Muscle layer of colon (tissue), 2 donors: ENCODE measurements at regions not wholly inside any gene's neighbourhood (a gene's known extent, or its start where the extent isn't known, plus 50 kb on each side); places are given as distances from the start of the nearest gene placed in this dataset.
"Not testable (repeated sequence)": the region's sequence is repeated elsewhere in the genome, so short reads cannot be mapped to it uniquely, and the experiment has no call there.

Experiments used
- H3K27ac ChIP-seq: one replicate; pipeline ENCODE4 v1.7.0; 2013; ENCODE audit warnings: low read depth, mild to moderate bottlenecking, low read length, moderate library complexity
- H3K27me3 ChIP-seq, 2 donors: one replicate each; pipeline ENCODE4 v1.7.0; 2013; ENCODE audit warnings: low read length in 2 of 2, mild to moderate bottlenecking in 2 of 2; ENCODE audit not compliant: insufficient read depth in 2 of 2, control insufficient read depth in 1 of 2
- H3K36me3 ChIP-seq: one replicate; pipeline ENCODE4 v1.7.0; 2013; ENCODE audit warnings: mild to moderate bottlenecking, low read length; ENCODE audit not compliant: insufficient read depth
- H3K4me1 ChIP-seq: one replicate; pipeline ENCODE4 v1.7.0; 2013; ENCODE audit warnings: mild to moderate bottlenecking, low read length; ENCODE audit not compliant: insufficient read depth
- H3K4me3 ChIP-seq, 2 donors: one replicate each; pipeline ENCODE4 v1.7.0; 2013; ENCODE audit warnings: low read length in 2 of 2, low read depth in 1 of 2, mild to moderate bottlenecking in 1 of 2, moderate library complexity in 1 of 2
- H3K9ac ChIP-seq: one replicate; pipeline ENCODE4 v1.7.0; 2013; ENCODE audit warnings: low read length
- H3K9me3 ChIP-seq: one replicate; pipeline ENCODE4 v1.7.0; 2013; ENCODE audit warnings: mild to moderate bottlenecking, low read length
- donor health status: abdominal sarcoma.
- donor health status: Adenocarcinoma of cecum.

DNA sequence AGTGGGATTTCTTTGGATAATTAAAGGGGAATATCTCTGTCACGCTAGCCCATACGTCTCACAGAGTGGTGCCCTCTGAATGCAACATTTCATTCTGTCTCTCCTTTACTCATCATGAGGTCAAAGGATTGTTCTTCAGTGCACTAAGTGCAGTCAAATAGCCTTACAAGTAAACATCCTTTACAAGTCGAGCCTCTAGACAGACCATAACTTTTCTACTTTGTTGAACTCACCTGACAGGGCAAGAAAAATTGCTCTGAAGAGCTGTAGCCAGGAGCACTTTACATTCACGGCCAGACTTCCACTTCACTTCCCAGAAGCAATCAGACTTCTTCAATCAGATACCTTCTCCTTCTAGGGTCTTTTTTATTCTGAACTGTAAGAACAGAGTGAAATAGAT is 768.0 kb upstream of the TMPRSS15 start:
- no peak overlapping the region for H3K9ac ChIP-seq
- H3K27me3 ChIP-seq: no peaks in the 10 kb centered on the region
- H3K36me3 ChIP-seq: no peaks in the 10 kb centered on the region
- H3K4me1 ChIP-seq: no peaks in the 10 kb centered on the region
- H3K27ac ChIP-seq: no peak overlapping the region
- H3K4me3 ChIP-seq: no peak overlapping the region
- H3K9me3 ChIP-seq: no peaks in the 10 kb centered on the region

DNA sequence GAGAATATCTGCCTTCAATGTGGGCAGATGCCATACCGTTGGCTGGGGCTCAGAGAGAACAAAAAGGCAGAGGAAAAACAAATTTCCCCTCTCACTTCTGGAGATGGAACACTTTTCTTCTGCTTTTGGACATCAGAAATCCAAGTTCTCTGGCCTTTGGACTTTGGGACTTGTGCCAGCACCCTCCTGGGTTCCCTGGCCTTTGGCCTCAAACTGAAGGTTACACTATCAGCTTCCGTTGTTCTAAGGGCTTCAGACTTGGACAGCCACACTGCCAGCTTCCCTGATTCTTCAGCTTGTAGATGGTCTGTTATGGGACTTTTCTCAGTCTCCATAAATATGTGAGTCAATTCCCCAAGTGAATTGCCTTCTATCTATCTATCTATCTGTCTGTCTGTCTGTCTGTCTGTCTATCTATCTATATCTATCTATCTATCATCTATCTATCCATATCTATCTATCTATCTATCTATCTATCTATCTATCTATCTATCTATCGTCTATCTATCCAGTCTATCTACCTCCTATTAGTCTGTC is 778.1 kb upstream of the TMPRSS15 start:
- no peaks in the 10 kb centered on the region for H3K4me1 ChIP-seq
- H3K27ac ChIP-seq: no peak overlapping the region
- no peak overlapping the region for H3K4me3 ChIP-seq
- H3K9ac ChIP-seq: no peak overlapping the region
- H3K9me3 ChIP-seq: no peaks in the 10 kb centered on the region
- no peaks in the 10 kb centered on the region for H3K27me3 ChIP-seq
- H3K36me3 ChIP-seq: no peaks in the 10 kb centered on the region

DNA sequence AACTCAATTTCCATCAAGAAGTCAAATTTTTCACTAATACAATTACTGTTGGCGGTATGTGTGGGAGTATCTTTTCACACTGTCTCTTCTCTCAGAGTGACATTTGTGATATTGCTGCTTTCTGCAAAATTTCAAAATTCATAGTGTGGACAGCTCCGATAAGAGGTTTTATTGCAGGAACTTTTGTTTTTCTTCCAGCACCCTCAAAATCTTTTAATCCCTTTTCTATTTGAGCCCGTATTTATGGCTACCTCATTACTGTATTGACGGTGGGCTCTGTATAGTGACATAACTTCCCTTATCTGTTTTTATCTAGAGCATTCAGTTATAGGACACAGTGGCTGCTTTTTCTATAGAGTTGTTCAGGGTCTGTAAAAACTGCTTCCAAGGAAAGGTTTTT is 794.4 kb upstream of the TMPRSS15 start:
- H3K9ac ChIP-seq: no peak overlapping the region
- H3K4me3 ChIP-seq: no peak overlapping the region
- H3K27me3 ChIP-seq: no peaks in the 10 kb centered on the region
- no peaks in the 10 kb centered on the region for H3K36me3 ChIP-seq
- no peaks in the 10 kb centered on the region for H3K9me3 ChIP-seq
- H3K4me1 ChIP-seq: no peaks in the 10 kb centered on the region
- H3K27ac ChIP-seq: no peak overlapping the region

DNA sequence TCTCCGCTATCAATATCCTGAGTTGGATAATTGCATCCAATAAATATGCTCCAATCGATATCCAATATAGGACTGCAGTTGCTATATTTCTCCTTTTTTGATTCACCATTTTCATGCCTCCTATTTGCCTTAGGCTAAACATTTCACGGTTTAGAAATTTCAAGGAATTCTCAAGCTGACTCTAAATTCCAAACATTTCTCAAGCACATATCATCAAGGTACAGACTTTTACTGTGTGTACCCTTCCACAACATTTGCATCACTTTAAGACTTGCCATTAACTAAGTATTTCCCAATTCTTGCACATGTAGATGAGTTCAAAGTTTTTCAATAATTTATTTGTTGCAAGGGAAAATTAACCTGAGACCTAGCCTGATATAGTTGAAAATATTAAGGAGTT is 795.2 kb upstream of the TMPRSS15 start:
- no peak overlapping the region for H3K4me3 ChIP-seq
- H3K27ac ChIP-seq: no peak overlapping the region
- H3K36me3 ChIP-seq: no peaks in the 10 kb centered on the region
- no peak overlapping the region for H3K9ac ChIP-seq
- H3K27me3 ChIP-seq: no peaks in the 10 kb centered on the region
- no peaks in the 10 kb centered on the region for H3K9me3 ChIP-seq
- no peaks in the 10 kb centered on the region for H3K4me1 ChIP-seq

DNA sequence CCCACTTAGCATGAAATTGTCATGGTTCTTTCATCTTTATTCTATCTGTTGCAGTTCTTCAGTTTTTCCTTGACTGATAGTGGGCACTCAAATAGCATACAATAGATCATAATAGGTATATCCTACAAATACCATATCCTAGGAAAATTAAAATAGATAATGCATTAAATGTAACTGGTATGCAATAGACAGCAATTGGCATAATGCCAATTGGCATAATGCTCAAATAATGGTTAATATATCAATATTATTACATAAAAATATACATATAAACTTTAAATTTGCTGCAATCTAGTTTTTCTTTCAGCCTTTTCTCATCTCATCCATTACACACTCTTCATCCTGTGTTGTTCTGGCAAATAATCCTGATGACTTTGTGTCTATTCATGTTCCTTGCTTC is 814.6 kb upstream of the TMPRSS15 start:
- Histone ChIP-seq H3K36me3 (no peaks in the 10 kb centered on the region), H3K9me3 (no peaks in the 10 kb centered on the region), H3K4me3 (no peak overlapping the region), H3K9ac (no peak overlapping the region), H3K27ac (no peak overlapping the region), H3K4me1 (no peaks in the 10 kb centered on the region), H3K27me3 (no peaks in the 10 kb centered on the region)

DNA sequence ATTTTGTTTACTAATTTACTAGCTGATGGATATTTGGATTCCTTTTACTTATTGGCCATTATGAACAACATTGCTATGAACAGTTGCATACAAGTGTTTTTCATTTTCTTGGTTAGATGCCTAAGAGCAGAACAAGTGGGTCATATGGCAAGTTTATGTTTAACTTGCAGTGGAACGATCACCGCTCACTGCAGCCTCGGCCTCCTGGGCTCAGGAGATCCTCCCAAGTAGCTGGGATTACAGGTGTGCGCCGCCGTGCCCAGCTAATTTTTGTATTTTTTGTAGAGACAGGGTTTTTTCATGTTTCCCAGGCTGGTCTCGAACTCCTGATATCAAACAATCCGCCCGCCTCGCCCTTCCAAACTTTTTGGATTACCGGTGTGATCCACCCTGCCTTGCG is 820.5 kb upstream of the TMPRSS15 start:
- Histone ChIP-seq H3K27me3 (no peaks in the 10 kb centered on the region), H3K9ac (no peak overlapping the region), H3K4me3 (no peak overlapping the region), H3K4me1 (no peaks in the 10 kb centered on the region), H3K27ac (no peak overlapping the region), H3K36me3 (no peaks in the 10 kb centered on the region), H3K9me3 (no peaks in the 10 kb centered on the region)

DNA sequence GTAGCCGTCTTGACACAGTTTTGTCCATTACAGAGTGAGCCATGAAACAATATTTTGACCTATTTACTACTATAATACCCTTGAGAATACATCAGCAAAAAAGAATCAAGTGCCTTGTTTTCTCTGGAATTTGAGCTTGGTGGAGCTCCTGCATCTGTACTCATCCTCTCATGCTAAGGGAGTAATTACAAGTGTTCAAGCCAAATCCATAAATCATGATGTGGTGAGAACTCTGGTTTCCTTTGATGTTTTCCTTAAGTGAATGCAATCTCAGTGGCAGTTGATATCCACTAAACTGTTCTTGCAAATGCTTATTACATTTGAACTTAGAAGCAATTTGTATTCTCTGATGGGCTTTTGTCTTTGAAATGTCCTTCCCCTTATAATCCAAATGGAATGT is 824.6 kb upstream of the TMPRSS15 start:
- H3K36me3 ChIP-seq: no peaks in the 10 kb centered on the region
- no peaks in the 10 kb centered on the region for H3K27me3 ChIP-seq
- no peaks in the 10 kb centered on the region for H3K4me1 ChIP-seq
- no peak overlapping the region for H3K27ac ChIP-seq
- no peaks in the 10 kb centered on the region for H3K9me3 ChIP-seq
- H3K4me3 ChIP-seq: no peak overlapping the region
- no peak overlapping the region for H3K9ac ChIP-seq

DNA sequence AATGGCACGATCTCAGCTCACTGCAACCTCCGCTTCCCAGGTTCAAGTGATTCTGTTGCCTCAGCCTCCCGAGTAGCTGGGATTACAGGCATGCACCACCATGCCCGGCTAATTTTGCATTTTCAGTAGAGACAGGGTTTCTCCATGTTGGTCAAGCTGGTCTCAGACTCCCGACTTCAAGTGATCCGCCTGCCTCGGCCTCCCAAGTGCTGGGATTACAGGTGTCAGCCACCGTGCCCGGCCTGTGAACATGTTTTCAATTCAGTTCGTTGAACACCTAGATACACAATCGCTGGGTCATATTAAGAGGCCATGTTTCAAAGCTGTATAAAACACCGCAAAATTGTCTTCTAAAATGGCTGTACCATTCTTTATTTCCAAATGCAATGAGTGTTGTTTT is 830.3 kb upstream of the TMPRSS15 start:
- H3K27me3 ChIP-seq, H3K4me3 ChIP-seq, H3K9me3 ChIP-seq, H3K27ac ChIP-seq, H3K4me1 ChIP-seq, H3K9ac ChIP-seq, H3K36me3 ChIP-seq: not testable (repeated sequence)

DNA sequence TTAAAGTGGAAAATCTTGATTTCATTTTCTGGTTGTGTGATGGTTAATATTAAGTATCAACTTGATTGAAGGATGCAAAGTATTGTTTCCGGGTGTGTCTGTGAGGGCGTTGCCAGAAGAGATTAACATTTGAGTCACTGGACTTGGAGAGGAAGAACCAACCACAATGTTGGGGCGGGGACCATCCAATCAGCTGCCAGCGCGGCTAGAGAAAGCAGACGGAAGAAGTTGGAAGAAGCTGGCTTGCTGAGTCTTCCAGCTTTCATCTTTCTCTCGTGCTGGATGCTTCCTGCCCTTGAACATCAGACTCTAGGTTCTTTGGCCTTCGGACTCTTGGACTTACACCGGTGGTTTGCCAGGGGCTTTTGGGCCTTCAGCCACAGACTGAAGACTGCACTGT is 832.6 kb upstream of the TMPRSS15 start:
- H3K27me3 ChIP-seq: no peaks in the 10 kb centered on the region
- no peaks in the 10 kb centered on the region for H3K4me1 ChIP-seq
- H3K9ac ChIP-seq: no peak overlapping the region
- H3K9me3 ChIP-seq: no peaks in the 10 kb centered on the region
- H3K27ac ChIP-seq: no peak overlapping the region
- H3K36me3 ChIP-seq: no peaks in the 10 kb centered on the region
- H3K4me3 ChIP-seq: no peak overlapping the region

DNA sequence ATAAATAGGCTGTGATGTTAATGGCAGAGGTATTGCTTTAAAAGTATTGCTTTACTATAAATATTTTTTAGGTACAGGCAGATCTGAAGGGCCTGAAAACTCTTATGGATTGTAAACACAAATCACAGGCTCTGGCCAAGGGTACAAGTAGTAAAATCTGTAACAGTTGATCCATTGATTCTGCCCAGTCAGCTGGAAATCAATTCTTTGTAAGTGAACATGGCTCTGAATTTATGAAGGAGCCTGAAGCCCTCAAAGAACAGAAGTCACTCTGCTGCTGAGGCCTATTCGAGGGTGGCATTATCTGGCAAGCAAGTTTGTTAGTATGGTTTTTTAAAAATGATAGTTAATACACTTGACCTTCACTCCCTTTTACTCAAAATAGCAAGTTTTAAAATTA is 834.0 kb upstream of the TMPRSS15 start:
- H3K27ac ChIP-seq: no peak overlapping the region
- H3K4me1 ChIP-seq: no peaks in the 10 kb centered on the region
- no peaks in the 10 kb centered on the region for H3K9me3 ChIP-seq
- no peak overlapping the region for H3K9ac ChIP-seq
- no peak overlapping the region for H3K4me3 ChIP-seq
- no peaks in the 10 kb centered on the region for H3K27me3 ChIP-seq
- H3K36me3 ChIP-seq: no peaks in the 10 kb centered on the region

DNA sequence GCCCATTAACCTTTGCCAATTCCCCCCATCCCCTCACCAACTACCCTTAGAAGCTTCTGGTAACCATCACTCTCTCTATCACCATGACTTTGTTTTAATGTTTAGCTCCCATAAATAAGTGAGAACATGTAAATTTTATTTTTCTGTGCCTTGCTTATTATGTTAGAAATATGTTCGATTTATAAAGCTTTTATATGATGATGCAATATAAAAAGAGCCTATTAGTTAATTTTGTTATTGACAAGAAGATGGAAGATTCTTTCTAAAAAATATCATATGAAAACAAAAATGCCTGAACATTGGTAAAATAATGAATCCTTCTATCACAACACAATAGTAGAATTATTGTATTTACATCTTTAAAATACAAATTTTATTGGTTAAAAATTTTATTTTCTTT is 836.1 kb upstream of the TMPRSS15 start:
- no peaks in the 10 kb centered on the region for H3K9me3 ChIP-seq
- no peaks in the 10 kb centered on the region for H3K4me1 ChIP-seq
- H3K27me3 ChIP-seq: no peaks in the 10 kb centered on the region
- H3K27ac ChIP-seq: no peak overlapping the region
- no peaks in the 10 kb centered on the region for H3K36me3 ChIP-seq
- H3K9ac ChIP-seq: no peak overlapping the region
- no peak overlapping the region for H3K4me3 ChIP-seq

DNA sequence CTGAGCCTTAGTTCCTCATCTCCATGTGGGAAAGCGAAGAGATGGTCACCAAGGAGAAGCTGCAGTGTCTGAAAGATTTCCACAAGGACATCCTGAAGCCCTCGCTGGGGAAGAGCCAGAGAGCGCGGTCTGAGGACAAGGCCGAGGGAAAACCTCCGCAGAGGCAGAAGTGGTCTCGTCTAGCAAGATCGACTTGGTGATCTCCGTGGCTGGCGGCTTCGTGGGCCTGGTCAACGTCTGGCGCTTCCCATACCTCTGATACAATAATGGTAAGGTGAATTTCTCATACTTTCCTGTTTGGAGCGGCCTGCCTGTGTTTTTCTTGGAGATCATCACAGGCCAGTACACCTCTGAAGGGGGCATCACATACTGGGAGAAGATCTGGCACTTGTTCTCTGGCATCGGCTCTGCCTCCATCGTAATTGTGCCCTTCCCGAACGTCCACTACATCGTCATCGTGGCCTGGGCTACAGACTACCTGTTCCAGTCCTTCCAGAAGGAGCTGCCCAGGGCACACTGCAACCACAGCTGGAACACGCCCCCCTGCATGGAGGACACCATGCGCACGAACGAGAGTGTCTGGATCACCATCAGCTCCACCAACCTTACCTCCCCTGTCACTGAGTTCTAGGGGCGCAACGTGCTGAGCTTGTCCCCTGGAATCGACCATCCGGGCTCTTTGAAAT is 841.1 kb upstream of the TMPRSS15 start:
- Histone ChIP-seq H3K36me3 (no peaks in the 10 kb centered on the region), H3K9ac (no peak overlapping the region), H3K27ac (no peak overlapping the region), H3K27me3 (no peaks in the 10 kb centered on the region), H3K4me1 (no peaks in the 10 kb centered on the region), H3K9me3 (no peaks in the 10 kb centered on the region), H3K4me3 (no peak overlapping the region)
